ENCODE measurements at regions not wholly inside any gene's neighbourhood (a gene's known extent, or its start where the extent isn't known, plus 50 kb on each side); places are given as distances from the start of the nearest gene placed in this dataset.
"Not testable (repeated sequence)": the region's sequence is repeated elsewhere in the genome, so short reads cannot be mapped to it uniquely, and the experiment has no call there.

DNA sequence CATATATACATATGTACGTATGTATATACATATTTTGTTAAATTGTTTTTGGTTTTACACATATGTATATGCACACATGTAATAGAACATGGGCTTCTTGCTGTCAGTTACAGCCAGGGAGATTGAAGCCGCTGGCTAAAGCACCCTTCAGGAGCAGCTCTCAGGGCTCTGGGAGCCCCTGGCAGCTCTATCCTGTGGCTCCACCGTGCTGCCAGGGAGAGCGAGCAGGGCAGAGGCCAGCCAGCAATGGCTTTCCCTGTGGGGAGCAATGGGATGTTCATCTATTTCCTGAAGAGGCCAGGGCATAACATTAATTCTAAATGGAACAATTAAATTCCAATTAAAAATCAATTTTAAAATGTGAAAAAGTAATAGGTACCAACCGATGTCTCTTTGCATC is 102.9 kb downstream of the PSMG1 start:
- DNase-seq: no peak

DNA sequence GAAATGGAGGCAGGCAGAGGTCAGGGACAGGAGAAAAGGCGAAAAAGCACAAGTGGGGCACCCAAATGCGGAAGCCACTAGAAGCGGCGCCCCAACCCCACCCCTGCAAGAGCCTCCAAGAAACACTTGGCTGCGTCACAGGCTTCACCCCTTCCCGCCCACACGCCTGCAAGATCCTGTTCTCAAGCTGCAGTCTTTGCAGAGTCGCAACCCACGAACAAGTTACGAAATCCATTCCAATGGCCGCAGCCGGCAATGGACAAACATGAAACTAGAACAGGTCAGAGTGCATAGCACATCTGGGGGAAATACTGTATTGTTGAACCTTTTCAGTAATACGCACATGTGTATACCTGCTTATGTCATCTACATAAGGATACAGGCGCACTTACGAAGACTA is 103.6 kb downstream of the PSMG1 start:
- no peak for DNase-seq

DNA sequence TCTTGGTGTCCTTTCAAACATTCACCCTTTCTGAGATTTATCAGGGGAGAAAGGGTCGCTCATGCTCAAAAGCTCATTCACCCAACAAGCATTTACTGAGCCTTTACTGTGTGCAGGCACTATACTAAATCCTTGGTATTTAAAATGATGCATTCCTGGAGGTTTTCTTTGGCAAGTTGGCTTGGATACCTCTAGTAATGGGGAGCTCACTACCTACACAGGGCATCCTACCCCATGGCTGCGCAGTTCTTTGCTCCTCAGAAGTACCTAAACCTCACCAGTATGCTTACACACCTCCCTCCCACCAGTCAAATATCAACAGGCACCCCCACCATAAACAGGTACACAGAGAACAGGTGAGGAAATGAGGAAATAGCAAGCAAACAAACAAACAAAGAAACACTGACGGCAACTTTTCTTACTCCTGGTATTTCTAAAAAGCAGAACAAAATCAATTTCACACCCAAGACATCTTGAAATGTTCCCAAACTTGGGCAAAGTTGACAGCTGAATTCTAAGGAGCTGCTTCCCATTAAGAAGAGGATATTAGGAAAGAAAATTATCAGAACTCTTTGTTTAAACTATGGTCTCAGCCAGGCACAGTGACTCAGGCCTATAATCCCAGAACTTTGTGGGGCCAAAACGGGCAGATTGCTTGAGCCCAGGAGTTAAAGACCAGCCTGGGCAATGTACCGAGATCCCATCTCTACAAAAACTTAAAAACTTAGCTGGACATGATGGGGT is 104.8 kb downstream of the PSMG1 start:
- no peak for DNase-seq

DNA sequence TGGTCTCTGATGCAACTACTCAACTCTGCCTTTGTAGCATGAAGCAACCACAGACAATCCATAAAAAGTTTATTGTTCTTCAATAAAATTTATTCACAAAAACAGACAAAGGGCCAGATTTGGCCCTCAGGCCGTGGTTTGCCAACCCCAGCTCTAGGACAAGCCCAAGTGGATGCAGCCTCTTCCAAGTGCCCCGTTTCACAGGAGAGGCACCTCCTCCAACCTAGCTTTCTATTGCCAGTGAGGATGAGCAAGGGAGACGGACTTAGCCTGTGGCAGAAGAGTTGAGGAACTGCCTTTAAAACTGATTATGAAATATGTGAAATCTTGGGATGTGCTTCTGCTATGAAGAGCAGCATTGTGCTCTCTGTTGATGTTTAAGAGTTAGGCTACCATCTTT is 105.4 kb downstream of the PSMG1 start:
- no peak for DNase-seq

DNA sequence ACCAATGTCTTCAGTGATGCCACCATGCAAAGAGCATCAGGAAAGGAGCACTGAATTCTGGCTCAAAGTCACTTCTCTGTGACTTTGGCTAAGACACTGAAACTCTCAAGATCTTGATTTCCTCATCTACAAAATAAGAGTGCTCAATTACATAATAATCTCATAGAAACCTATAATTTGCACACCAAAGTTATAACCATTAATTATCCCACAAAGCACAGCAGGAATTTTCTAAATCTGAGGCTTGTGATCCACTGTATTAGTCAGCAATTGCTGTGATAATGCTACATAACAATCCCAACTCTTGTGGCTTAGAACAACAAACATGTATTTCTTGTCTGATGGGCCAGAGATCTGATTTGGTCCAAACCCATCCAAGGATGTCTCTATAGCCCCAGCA is 108.7 kb downstream of the PSMG1 start:
- DNase-seq: no peak

DNA sequence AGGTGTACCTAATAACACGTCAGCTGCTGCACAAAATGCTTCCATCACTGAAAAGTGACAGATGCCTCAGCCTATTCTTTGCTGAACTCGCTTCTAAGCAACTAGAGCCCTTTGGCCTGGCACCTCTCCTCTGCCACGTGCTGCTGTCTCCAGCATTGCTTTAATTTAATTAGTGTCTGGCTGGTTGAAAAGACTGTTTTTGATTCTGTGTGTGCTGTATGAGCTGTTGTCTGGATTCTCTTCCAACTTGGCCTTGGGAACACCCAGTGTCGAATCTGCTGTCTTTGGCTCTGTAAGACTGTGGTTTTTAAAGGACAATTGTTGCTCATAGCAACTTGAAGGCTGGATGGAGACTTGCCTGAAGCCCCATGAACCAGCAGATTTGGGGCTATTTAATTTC is 109.5 kb downstream of the PSMG1 start:
- DNase-seq: no peak

DNA sequence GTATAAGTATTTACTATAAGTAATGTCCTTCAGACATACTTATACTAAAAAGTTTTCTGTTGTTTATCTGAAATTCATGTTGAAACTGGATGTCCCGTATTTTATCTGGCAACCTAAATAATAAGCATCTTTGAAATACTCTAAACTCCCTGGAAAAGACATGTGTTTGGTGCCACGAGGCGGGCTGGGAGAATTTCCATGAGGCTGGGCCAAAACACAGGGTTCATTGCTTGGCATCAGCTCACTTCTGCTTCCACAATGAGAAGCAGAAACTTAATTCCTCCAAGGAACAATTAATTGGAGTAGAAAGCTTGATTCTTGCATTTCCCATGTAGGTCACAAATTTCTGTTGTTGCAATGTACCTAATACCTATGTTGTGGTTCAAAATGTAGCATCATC is 110.2 kb downstream of the PSMG1 start:
- DNase-seq: no peak

DNA sequence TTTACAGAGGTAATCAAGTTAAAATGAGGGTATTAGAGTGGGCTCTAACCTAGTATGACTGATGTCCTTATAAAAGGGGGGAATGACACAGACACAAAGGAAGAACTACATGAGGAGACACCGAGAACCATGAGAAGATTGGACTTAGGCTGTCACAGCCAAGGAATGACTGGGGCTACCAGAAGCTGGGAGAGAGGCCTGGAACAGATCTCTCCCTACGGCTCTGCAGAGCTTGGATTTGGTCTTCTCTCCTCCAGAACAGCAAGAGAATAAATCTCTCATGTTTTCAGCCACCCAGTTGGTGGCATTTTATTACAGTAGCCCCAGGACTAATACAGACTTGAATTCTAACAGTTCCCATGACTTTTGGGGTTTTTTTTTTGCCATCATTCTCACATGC is 110.8 kb downstream of the PSMG1 start:
- DNase-seq: no peak

DNA sequence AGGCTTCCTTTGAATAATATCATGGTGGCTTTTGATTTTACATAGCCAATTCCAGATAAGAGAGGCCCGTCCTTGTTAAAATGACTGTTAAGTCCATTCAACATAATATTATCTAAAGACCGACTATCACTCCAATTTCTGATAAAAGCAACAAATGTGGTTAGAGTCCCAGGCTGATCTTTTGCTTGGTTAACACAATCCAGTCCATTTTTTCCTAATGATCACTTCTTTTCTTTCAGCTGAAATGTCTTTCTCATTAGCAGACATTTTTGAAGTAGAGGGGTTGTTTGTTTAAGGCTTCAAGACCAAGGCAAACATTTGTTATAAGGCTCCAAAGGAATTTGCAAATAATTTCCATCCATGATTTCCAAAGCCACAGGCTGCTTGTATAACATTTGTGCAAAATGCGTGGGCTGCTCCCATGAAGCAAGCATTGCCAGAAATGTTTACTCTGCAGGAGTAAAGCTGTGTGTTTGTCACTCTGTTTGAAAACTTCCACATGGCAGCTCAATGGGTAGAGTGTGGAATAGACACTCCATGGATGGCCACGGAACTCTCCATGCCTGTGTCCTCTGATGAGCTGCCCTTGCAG is 111.5 kb downstream of the PSMG1 start:
- no peak for DNase-seq

- DNase-seq: not testable (repeated sequence)
Observed at GRCh38 chr21:39069856-39070255, 113.4 kb downstream of the PSMG1 start.

DNA sequence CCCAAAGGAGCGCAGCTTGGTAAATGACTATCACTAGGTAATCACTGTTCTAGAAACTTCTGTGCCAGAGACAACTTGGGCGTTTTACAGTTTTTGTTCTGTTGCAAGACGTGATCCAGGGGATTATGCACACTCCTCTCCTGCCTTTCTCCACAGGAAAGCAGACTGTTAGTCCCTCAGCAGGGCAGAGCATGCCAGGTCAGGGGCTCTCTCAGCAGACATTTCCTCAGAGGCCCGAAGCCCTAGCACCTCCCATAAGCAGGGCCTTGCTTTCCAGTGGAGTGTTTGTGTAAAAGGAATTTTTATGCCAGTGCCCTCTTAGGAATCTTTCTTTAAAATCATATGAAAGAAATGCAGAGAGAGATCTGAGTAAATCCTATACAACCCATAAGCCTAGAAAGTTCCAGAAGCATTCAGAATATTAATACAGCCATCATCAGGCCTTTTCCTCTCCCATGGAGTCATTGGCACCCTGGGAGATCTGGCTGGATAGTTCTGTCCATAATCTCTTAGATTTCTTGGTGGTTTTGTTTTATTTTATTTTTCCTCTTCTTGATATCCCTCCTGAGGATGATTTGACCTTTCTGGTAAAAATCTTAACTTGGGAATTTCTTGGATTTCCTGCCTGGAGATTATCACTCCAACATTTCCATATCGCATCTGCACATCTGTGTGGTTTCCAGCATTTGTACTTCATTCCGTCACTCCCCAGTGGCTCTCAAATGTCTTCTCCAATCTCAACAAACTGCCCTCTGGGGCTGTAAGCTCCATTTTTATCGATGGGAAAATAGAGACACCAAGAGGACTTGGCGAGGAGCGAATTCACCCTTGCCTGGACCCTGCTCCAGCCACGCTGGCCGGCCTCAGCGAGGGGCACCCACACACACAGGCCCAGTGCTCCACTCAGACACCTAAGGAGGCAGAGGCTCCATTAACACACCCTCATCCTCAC is 116.1 kb downstream of the PSMG1 start:
- no peak for DNase-seq

- no peak for DNase-seq
Observed at GRCh38 chr21:39065917-39066316, 117.3 kb downstream of the PSMG1 start.

- no peak for DNase-seq
Observed at GRCh38 chr21:39064325-39065012, 118.8 kb downstream of the PSMG1 start.

GRCh38 chr21:39063517-39063916 is 119.7 kb downstream of the PSMG1 start:
- DNase-seq: no peak

DNA sequence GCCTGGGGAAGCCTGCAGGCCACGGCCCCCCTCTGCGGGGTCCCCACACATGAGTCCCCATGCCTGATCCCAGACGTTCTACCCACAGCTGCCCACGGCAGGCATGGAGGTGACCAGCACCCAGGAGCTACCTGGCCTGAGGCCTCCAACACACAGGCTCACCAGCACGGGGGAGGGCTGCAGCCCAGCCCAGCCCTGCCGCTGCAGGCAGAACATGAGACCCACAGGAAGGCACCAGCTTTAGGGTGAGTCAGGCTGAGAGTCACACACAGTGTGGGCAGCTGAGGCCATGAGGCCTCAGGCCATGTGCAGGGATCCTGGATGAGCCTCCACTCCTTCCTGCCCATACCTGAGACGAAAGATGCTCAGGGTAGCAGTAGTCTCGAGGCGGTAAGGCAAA is 121.1 kb downstream of the PSMG1 start:
- no peak for DNase-seq

- no peak for DNase-seq
Observed at GRCh38 chr21:39061766-39062165, 121.5 kb downstream of the PSMG1 start.

- no peak for DNase-seq
Observed at GRCh38 chr21:39060485-39061083, 122.7 kb downstream of the PSMG1 start.

GRCh38 chr21:39057121-39057520 is 126.1 kb downstream of the PSMG1 start:
- DNase-seq: no peak

DNA sequence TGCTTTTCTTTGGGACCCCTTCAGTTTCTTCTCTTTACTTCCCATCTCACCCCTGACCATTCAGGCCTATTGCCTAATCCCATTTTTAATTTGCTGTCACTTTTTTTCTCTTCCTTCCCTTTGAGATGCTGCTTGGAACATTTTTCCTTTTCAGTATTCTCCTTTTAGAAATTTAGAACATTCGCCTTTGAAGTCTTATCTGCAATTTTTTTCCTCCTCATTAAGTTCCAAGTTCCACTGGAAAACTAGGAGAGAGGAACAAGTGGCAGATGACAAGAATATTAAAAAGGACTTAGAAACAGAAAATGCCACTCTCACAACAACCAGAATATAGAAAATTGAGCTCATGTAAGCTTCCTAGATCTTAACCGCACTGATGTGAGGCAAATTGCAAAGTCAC is 126.6 kb downstream of the PSMG1 start:
- no peak for DNase-seq

GRCh38 chr21:39055167-39055767 is 128.0 kb downstream of the PSMG1 start:
- no peak for DNase-seq

DNA sequence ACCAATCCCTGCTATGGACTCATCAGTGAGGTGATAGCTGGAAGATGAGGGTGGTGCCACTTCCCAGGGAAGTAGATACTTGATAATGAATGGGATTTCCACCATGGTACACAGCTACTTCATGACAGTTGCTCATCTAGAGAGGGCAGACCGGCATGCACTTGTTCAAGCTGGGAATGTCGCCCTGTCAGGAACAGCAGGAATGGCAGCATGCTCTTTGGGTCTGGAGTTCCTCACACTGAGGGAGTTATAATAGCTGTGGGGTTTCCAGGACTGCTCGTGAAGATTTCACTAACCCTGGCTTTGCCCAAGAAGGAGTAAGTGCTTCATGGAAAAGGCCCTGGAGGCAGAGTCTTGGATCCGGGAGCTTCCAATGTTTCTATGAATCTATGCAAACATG is 129.2 kb downstream of the PSMG1 start:
- no peak for DNase-seq

DNA sequence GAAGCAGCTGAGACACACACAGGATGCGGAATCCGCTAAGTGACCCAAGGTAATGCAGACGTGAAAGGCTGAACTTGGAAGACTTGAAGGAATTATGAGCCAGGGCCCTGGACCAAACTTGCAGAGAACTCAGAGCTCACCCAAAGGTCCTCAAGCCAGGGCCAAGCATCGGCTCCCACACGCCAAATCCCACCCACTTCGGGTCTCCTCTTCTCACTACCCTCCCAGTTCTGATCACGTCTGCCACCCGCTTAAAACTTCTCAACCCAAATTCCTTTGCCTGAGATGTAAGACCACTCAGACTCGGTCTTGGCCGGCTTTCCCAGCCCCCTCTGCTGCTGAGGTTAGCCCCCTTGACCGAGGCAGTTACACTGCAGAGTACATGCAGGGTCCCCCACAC is 130.1 kb downstream of the PSMG1 start:
- no peak for DNase-seq

Measured in kidney glomerular epithelial cell (primary cell).